ENCODE measurements at regions not wholly inside any gene's neighbourhood (a gene's known extent, or its start where the extent isn't known, plus 50 kb on each side); places are given as distances from the start of the nearest gene placed in this dataset.

DNA sequence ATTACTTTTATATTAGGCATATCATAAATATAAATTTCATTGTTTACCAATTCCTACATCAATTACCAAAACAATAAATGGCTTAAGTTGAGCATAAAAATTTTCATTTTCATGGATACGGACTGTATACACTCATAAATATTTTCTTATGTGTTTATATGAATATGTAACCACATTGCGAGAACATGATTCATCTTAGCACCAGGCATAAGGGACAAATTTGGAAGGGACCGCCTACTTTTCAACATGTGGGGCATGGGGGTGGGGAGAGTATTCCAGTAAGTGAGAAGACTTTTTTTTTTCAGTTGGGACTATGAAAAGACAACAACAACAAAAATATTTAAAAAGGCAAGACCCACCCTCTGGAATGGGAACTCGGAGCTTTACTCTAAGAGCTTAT is 296.1 kb downstream of the RAB38 start:
- no peak for TF ChIP-seq YY1 (IDR thresholded peaks at IDR 0.05; ENCODE audit: insufficient read depth, insufficient read length)
- TF ChIP-seq ZNF274 (IDR thresholded peaks at IDR 0.05; ENCODE audit: low read depth, low read length) = no peak
